ENCODE measurements at regions not wholly inside any gene's neighbourhood (a gene's known extent, or its start where the extent isn't known, plus 50 kb on each side); places are given as distances from the start of the nearest gene placed in this dataset.

GRCh38 chr4:32790803-32791202 lies 2070.6 kb downstream of the PCDH7 start:
- Histone ChIP-seq H3K4me1 (replicated peaks in 1 of 2) (no peaks in the 10 kb centered on the region), H3K27me3 (no peaks in the 10 kb centered on the region), H3K36me3 (replicated peaks in 1 of 2) (no peaks in the 10 kb centered on the region), H3K4me3 (no peak overlapping the region), H3K9me3 (replicated peaks in 1 of 3) (no peaks in the 10 kb centered on the region), H3K27ac (no peak overlapping the region)
- intact Hi-C loops (cut with DNase I), result no loop called here
- TF ChIP-seq POLR2A (IDR thresholded peaks at IDR 0.05), result no peak
- no peak for TF ChIP-seq CTCF (IDR thresholded peaks at IDR 0.05)
- 59 to 87% (median 72%) methylated on average over 1 of the region's 1 CpG for WGBS, 4 donors
- no peak for DNase-seq

GRCh38 chr4:32798471-32799159 lies 2078.4 kb downstream of the PCDH7 start:
- WGBS, 4 donors, result 72 to 81% (median 74%) methylated on average over 6 to 9 of the region's 9 CpGs
- intact Hi-C loops (cut with DNase I), result no loop called here
- Histone ChIP-seq H3K9me3 (replicated peaks in 1 of 3) (no peaks in the 10 kb centered on the region), H3K36me3 (replicated peaks in 1 of 2) (no peaks in the 10 kb centered on the region), H3K27me3 (no peaks in the 10 kb centered on the region), H3K4me3 (no peak overlapping the region), H3K27ac (no peak overlapping the region), H3K4me1 (replicated peaks in 1 of 2) (no peaks in the 10 kb centered on the region)
- TF ChIP-seq CTCF (IDR thresholded peaks at IDR 0.05), result no peak
- no peak for TF ChIP-seq POLR2A (IDR thresholded peaks at IDR 0.05)
- no peak for DNase-seq

- H3K4me3 ChIP-seq, result no peak overlapping the region
- no peak overlapping the region for H3K27ac ChIP-seq
- no peaks in the 10 kb centered on the region for H3K9me3 ChIP-seq (replicated peaks in 1 of 3)
- intact Hi-C loops (cut with DNase I), result no loop called here
- H3K36me3 ChIP-seq (replicated peaks in 1 of 2), result no peaks in the 10 kb centered on the region
- H3K4me1 ChIP-seq (replicated peaks in 1 of 2), result no peaks in the 10 kb centered on the region
- WGBS, 4 donors, result 21 to 47% (median 36%) methylated on average over 2 of the region's 2 CpGs
- DNase-seq, result no peak
- TF ChIP-seq POLR2A (IDR thresholded peaks at IDR 0.05) (no peak), CTCF (IDR thresholded peaks at IDR 0.05) (no peak)
- H3K27me3 ChIP-seq, result no peaks in the 10 kb centered on the region
Observed at GRCh38 chr4:32824336-32824735, 2104.2 kb downstream of the PCDH7 start.

GRCh38 chr4:32826169-32826568 lies 2106.0 kb downstream of the PCDH7 start:
- 86 to 91% (median 87%) methylated on average over 3 of the region's 3 CpGs for WGBS, 4 donors
- no peak overlapping the region for H3K27ac ChIP-seq
- H3K9me3 ChIP-seq (replicated peaks in 1 of 3), result no peaks in the 10 kb centered on the region
- no peak for TF ChIP-seq CTCF (IDR thresholded peaks at IDR 0.05)
- no peak for TF ChIP-seq POLR2A (IDR thresholded peaks at IDR 0.05)
- intact Hi-C loops (cut with DNase I), result no loop called here
- DNase-seq, result no peak
- H3K4me1 ChIP-seq (replicated peaks in 1 of 2), result no peaks in the 10 kb centered on the region
- no peak overlapping the region for H3K4me3 ChIP-seq
- H3K27me3 ChIP-seq, result no peaks in the 10 kb centered on the region
- no peaks in the 10 kb centered on the region for H3K36me3 ChIP-seq (replicated peaks in 1 of 2)

Data from adrenal gland (tissue), 9 donors.